IPS DF 19.7 (cell line): ENCODE measurements at regions not wholly inside any gene's neighbourhood (a gene's known extent, or its start where the extent isn't known, plus 50 kb on each side); places are given as distances from the start of the nearest gene placed in this dataset.
"Not testable (repeated sequence)": the region's sequence is repeated elsewhere in the genome, so short reads cannot be mapped to it uniquely, and the experiment has no call there.

Source experiments
- DNase-seq: peaks from one replicate; pipeline ENCODE4 v3.0.0-alpha.2; 2013; ENCODE audit warnings: low read depth, low spot score

- DNase-seq = peak; percentile 15
Measured at GRCh38 chr10:128178302-128178958, 52.2 kb upstream of the MKI67 start.

DNA sequence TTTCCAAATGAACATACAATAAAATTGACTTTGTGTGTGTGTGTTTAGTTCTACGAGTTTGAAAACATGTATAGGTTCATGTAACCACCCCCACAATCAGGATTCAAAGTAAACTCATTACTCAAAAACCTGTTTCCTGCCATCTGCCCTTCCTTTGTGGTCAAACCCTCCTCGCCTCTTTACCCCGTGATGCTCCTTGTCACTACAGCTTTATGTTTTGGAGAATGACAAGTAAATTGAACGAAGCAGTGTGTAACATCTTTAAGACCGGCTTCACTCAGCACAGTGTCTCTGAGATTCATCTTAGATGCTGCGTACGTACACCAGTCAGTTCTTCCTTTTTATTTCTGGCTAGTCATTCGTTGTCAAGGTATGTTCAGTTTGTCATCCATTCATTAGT is 54.6 kb upstream of the MKI67 start:
- DNase-seq = no peak

GRCh38 chr10:128185627-128186026 is 59.4 kb upstream of the MKI67 start:
- no peak for DNase-seq

GRCh38 chr10:128186959-128187787 is 61.0 kb upstream of the MKI67 start:
- no peak for DNase-seq

DNA sequence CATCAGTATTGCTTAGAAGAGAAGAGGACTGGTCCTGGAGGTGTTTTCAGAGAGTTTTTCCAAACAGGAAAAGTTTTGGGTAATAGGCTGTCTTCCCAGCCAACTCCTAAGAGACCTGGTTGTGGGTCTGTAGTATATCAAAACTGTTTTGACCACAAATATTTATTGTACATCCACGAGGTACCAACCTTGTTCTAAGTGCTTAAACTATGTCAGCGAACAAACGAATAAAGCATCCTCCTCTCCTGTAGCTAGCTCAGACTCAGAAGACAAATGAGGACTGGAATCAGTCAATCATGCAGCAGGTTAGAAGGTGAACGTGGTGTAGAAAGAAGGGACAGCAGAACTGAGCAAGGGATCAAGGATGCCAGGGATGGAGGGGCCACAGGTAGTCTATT is 61.6 kb upstream of the MKI67 start:
- no peak for DNase-seq

DNA sequence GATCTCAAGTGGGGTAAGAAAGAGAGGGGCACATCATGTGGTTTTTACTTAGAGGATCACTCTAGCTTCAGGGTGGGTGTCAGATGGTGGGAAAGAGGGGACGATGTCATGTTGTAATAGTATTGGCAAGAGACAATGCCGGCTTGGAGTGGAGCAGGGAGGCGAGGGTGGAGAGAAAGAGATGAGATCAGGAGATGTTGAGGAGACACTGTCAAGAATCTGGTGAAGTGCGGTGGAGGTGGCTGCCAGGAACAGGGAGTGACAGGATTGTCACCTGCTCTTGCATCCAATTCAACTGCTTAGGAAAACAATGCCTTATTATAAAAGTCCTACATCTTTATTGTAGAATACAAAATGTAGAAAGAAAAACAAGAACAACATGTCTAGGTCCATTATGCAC is 63.0 kb upstream of the MKI67 start:
- DNase-seq = no peak

- DNase-seq = no peak
Measured at GRCh38 chr10:128191847-128192246, 65.6 kb upstream of the MKI67 start.

DNA sequence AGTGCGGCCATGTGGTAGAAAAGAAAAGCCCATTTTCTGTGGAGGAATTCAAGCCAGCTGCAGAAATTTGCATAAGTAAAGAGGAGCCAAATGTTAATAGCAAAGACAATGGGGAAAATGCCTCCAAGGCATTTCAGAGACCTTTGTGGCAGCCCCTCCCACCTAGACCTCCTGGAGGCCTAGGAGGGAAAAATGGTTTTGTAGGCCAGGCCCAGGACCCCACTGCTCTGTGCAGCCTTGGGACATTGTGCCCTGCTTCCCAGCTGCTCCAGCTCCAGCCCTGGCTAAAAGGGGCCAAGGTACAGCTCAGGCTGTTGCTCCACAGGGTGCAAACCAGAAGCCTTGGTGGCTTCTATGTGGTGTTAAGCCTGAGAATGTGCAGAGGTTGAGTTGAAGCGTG is 75.6 kb upstream of the MKI67 start:
- not testable (repeated sequence) for DNase-seq

DNA sequence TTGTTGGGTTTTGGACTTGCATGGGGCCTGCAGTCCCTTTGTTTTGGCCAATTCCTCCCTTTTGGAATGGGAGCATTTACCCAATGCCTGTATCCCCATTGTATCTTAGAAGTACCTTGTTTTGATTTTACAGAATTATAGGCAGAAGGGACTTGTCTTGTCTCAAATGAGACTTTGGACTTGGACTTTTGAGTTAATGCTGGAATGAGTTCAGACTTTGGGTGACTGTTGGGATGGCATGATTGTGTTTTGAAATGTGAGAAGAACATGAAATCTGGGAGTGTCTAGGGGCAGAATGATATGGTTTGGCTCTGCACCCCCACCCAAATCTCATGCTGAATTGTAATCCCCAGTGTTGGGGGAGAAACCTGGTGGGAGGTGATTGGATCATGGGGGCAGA is 76.8 kb upstream of the MKI67 start:
- no peak for DNase-seq

DNA sequence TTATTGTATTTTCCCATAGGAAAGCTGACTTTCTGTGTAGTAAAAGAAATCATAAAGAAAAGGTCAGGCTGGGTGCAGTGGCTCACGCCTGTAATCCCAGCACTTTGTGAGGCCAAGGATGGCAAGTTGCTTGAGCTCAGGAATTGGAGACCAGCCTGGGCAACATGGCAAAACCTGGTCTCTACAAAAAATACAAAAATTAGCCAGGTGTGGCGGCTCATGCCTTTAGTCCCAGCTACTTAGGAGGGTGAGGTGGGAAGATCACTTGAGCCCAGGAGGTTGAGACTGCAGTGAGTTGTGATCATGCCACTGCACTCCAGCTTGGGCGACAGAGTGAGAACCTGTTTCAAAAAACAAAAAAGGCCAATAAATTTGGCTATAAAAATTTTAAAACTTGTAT is 79.4 kb upstream of the MKI67 start:
- not testable (repeated sequence) for DNase-seq

GRCh38 chr10:128206676-128207075 is 80.5 kb upstream of the MKI67 start:
- DNase-seq = no peak

GRCh38 chr10:128209862-128210214 is 83.6 kb upstream of the MKI67 start:
- DNase-seq = no peak

DNA sequence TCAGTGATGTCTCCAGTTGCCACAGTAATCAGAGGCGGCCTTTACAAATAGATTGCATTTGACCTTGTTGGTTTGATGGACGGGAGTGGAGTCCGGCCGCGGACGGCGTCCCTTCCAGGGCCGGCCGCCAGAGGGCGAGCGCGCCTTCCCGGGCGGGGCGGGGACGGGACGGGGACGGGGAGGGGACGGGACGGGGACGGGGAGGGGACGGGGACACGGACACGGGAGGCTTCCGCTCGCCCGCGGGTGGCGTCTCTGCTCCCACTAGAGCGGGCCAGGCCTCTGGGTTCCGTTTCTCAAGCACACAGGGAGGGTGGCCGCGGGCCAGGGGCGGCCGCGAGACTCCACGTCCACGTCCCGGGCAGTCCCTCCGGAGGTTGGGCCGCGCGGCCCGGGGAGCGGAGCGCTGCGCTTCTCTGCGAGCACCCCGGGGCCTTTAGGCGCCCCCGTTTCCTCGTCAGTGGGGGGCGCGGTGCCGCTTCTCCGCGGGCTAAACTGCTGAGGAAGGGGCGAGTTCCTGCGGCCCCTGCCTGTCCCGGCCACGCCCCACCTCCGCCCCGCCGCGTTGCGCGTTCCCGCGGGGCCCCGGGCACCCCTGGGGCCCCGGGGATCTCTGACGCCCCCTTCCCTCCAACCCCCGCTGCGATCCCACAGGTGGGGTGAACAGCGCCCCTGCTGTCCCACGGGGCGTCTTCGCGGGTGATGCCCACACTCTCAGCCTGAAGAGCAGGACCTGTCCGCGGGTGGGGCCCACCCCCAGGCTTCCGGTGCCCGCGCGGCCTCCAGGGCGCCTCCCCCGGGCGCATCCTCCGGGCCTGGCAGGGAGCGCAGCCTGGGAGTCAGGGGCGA is 84.2 kb upstream of the MKI67 start:
- no peak for DNase-seq

DNA sequence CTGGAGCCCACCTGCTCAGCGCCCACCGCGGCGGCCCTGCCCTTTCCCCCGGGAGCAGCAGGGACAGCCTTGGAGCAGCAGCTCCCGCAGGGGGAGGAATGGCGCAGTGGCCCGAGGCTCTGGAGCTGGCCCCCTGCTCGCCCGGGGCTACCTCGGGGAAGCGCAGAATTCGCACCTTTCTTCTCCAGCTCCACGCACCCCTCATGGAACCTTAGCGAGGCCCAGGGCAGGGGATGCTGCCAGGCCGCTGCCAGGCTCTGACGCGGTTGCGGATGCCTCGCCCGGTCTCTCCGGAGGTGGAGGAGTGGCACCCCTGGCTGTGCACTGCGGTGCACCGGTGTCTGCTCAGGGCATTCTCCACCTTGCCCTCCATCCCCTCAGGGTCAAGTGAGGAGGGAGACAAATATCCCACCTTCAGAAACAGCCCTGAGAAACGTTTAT is 84.9 kb upstream of the MKI67 start:
- DNase-seq = no peak

DNA sequence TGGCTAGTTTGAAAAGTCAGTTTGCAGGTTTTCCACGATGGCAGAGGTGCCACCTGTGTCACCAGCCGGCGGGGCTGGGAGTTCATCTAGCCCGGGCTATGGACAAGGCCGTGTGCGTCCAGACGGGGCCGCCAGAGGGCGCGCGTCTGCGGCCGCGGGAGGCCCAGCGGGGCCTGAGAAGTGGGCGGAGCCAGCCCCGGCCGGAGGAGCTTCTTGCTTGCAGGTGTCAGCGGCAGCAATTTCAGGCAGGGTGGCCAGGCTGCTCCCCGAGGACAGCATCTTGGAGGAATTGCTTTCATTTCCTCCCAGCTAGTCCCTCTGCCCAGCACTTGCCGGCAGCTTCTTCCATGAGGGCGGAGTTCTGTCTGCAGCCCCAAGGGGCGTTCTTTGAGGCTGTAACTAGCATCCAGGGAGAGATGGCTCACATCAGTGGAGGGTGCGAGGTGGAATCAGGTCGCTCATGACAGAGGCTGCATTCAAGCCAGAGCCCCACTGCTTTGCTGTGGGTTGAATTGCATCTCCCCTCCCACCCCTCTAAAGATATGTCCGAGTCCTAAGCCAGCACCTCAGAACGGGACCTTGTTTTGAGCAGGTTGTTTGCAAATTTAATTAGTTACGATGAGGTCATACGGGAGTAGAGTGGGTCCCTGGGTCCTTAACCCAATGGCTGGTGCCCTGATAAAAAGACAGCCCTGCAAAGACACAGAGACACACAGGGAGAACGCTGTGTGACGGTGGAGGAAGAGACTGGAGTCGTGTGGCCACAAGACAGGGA is 85.9 kb upstream of the MKI67 start:
- DNase-seq = peak; percentile 30

- no peak for DNase-seq
Measured at GRCh38 chr10:128213156-128213555, 86.9 kb upstream of the MKI67 start.

DNA sequence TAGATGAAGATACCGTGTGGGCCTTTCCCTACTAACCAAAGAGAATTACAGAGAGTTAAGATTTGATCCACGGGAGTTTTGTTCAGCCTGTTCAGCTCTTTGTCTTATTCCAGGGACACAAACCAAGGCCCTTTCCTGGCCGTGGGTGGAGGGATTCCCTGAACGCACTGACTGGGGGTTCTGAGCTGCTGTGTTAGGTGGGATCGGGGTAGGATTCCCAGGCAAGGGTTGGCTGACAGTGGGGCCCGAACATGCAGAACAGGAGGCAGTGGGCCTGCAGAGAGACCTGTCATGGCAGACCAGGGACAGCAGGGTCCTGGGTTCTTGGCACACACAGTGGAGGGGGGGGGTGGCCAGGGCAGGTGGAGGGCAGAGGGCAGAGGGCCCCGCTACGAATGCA is 89.5 kb upstream of the MKI67 start:
- DNase-seq = no peak

DNA sequence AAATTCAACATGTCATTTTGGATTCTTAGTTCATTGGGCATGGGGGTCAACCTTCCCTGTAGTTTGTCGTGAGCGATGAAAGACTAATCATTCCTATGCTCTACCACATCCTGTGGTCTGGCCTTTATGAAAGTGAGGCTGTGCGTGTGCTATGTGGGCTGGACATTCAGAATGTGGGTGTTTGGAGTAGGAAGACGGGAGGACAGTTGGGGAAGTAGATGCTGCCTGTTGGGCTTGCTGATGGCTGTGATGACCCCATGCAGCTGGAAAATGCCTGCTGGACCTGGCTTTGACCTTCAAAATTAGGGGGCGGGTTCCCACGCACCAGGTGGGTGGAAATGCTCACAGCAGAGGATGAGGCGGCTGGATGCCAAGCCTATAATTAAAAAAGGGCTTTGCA is 90.9 kb upstream of the MKI67 start:
- no peak for DNase-seq

GRCh38 chr10:128218161-128218560 is 91.9 kb upstream of the MKI67 start:
- DNase-seq = no peak

GRCh38 chr10:128219295-128219694 is 93.1 kb upstream of the MKI67 start:
- no peak for DNase-seq

DNA sequence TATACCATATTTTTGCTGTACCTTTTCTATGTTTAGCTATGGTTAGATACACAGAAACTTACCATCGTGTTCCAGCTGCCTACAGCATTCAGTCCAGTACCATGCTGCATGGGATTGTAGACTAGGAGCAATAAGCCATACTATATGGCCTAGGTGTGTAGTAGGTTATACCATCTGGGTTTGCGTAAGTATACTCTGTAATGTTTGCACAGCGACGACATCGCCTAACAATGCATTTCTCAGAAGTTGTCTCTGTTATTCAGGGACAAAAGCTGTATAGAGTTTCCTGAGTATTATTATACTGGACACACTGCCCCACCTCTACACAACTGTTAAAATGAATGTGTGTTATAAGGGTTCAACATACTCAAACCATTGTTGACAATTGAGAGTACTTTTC is 93.8 kb upstream of the MKI67 start:
- no peak for DNase-seq

DNA sequence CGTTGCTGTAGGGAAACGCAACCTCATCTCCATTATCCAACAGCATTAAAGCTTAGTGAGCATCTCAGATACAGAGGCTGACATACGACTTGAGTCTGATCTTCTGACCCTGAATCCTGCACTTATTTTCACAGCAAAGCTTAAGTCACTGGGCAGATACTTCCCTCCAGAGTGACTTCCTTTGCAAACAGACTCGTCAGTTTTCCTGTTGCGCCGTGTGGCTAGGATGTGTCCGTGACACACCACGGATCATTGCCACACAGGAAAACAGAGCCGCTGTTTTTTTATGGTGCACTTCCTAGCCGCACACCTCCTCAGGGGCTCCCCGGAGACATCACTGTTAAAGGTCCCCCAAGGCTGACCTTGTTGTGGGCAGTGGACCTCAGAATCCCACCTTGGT is 94.9 kb upstream of the MKI67 start:
- no peak for DNase-seq
